ENCODE measurements at regions not wholly inside any gene's neighbourhood (a gene's known extent, or its start where the extent isn't known, plus 50 kb on each side); places are given as distances from the start of the nearest gene placed in this dataset.

- peak; percentile 11 for DNase-seq (ENCODE audit: low read depth)
- no peak for TF ChIP-seq CTCF (IDR thresholded peaks at IDR 0.05; ENCODE audit: insufficient read depth, low read depth, low read length)
- H3K4me3 ChIP-seq (ENCODE audit: low read depth, low read length): no peak overlapping the region
Measured at GRCh38 chr2:145228506-145228905, 708.6 kb upstream of the ZEB2 start.

GRCh38 chr2:145226901-145227300, 707.0 kb upstream of the ZEB2 start:
- TF ChIP-seq CTCF (IDR thresholded peaks at IDR 0.05; ENCODE audit: insufficient read depth, low read depth, low read length): no peak
- no peak overlapping the region for H3K4me3 ChIP-seq (ENCODE audit: low read depth, low read length)
- no peak for DNase-seq (ENCODE audit: low read depth)

GRCh38 chr2:145221516-145221915, 701.6 kb upstream of the ZEB2 start:
- TF ChIP-seq CTCF (IDR thresholded peaks at IDR 0.05; ENCODE audit: insufficient read depth, low read depth, low read length): no peak
- peak; percentile 5 for DNase-seq (ENCODE audit: low read depth)
- no peak overlapping the region for H3K4me3 ChIP-seq (ENCODE audit: low read depth, low read length)

GRCh38 chr2:145221032-145221431, 701.1 kb upstream of the ZEB2 start:
- DNase-seq (ENCODE audit: low read depth): no peak
- TF ChIP-seq CTCF (IDR thresholded peaks at IDR 0.05; ENCODE audit: insufficient read depth, low read depth, low read length): no peak
- H3K4me3 ChIP-seq (ENCODE audit: low read depth, low read length): no peak overlapping the region

DNA sequence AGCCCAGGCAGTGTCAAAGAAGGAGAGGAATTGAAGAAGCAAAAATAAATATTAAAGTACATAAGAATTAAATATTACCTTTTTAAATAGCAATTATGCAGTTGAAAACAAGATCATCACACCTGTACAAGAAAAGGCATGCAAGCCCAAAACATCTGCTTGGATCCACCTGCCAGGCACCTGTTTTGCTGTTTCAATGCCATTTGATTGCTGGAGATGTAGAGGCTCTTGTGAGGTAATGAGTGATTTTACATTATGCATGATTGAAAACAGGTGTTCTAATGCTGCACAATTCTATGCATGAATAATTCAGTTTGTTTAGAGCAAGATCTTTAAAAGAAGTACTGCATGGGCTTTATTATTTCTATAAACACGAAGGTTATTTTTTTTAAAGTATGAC, 700.6 kb upstream of the ZEB2 start:
- TF ChIP-seq CTCF (IDR thresholded peaks at IDR 0.05; ENCODE audit: insufficient read depth, low read depth, low read length): no peak
- DNase-seq (ENCODE audit: low read depth): no peak
- H3K4me3 ChIP-seq (ENCODE audit: low read depth, low read length): no peak overlapping the region

GRCh38 chr2:145207884-145208283, 688.0 kb upstream of the ZEB2 start:
- no peak for TF ChIP-seq CTCF (IDR thresholded peaks at IDR 0.05; ENCODE audit: insufficient read depth, low read depth, low read length)
- DNase-seq (ENCODE audit: low read depth): no peak
- no peak overlapping the region for H3K4me3 ChIP-seq (ENCODE audit: low read depth, low read length)

- DNase-seq (ENCODE audit: low read depth): no peak
- no peak for TF ChIP-seq CTCF (IDR thresholded peaks at IDR 0.05; ENCODE audit: insufficient read depth, low read depth, low read length)
- no peak overlapping the region for H3K4me3 ChIP-seq (ENCODE audit: low read depth, low read length)
Measured at GRCh38 chr2:145206496-145207281, 686.8 kb upstream of the ZEB2 start.
